Posterior cingulate gyrus (tissue), 11 donors: ENCODE measurements at regions not wholly inside any gene's neighbourhood (a gene's known extent, or its start where the extent isn't known, plus 50 kb on each side); places are given as distances from the start of the nearest gene placed in this dataset.

ENCODE experiments used
- DNase-seq, 10 donors: peaks; one replicate each; pipeline versions ENCODE4 v3.0.0 to v3.0.0-alpha.2; 2020 to 2021; ENCODE audit warnings: mixed read lengths in 3 of 10
- intact Hi-C: fragments of 100-400 bp; cut with DNase I; formaldehyde crosslinking; loops from one replicate; pipeline ENCODE4 v1.15.1; 2023

DNA sequence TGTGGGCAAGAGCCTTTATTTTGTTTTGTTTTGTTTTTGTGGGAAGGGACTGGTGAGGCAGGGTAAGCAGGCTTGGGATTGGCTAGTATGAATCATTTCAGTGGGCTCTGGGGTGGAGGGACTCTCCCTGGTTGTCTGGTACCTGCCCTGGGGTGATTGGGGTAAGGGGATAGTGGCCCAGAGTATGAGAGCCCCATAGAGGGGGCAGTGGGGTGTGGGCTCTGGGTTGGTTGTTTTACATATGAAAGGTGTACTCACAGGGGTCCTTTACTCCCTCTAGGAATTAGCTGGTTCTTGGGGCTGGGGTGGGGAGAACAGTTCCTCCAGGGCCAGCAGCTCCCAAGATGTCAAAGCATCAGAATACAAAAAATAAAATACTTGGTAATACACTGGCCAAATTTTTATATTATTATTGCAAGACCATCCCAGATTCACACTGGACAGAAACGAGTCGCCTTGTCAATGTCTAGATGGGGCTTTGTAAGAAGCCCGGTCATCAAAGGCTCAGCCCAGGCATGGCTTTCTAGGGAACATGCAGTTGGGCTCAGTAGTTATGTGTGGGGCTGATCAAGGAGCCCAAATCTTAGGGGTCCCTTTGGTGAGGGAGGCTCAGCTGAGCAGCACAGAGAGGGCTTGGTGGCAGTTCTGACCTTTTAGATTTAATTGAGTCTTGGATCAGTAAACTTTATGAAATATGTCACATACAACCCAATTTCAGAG lies 190.5 kb downstream of the NXNL2 start:
- intact Hi-C loops: no loop called here

GRCh38 chr9:88726803-88727202 lies 191.8 kb downstream of the NXNL2 start:
- intact Hi-C loops: no loop called here
- DNase-seq: no peak

More for the DNA sequence above, 190.5 kb downstream of the NXNL2 start:
- no peak for DNase-seq

- DNase-seq: no peak
- intact Hi-C loops: loop anchor here (10.0 kb wide), 1 partner anchor 136 kb away; no protein-coding TSS in a partner anchor
Observed at GRCh38 chr9:88730780-88731179, 195.8 kb downstream of the NXNL2 start.

DNA sequence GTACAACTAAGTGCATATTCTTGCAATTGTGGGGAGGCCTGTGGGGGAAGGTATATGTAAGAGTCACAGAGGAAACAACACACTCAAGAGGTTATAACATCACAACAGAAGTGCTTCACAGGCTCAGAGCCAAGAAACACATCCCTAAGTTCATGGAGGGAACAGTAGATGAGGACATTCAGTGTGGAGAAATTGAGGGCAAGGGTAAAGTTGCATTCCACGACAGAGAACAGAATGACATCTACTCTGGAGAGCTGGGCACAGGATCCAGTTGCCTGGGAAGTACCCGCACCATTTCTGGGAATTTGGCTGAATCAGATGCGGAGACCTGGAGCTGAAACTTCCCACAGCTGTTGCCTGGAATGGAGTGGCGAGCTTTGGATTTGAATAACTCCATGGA lies 197.2 kb downstream of the NXNL2 start:
- DNase-seq: no peak
- intact Hi-C loops: loop anchor here (10.0 kb wide), 1 partner anchor 137 kb away; no protein-coding TSS in a partner anchor

DNA sequence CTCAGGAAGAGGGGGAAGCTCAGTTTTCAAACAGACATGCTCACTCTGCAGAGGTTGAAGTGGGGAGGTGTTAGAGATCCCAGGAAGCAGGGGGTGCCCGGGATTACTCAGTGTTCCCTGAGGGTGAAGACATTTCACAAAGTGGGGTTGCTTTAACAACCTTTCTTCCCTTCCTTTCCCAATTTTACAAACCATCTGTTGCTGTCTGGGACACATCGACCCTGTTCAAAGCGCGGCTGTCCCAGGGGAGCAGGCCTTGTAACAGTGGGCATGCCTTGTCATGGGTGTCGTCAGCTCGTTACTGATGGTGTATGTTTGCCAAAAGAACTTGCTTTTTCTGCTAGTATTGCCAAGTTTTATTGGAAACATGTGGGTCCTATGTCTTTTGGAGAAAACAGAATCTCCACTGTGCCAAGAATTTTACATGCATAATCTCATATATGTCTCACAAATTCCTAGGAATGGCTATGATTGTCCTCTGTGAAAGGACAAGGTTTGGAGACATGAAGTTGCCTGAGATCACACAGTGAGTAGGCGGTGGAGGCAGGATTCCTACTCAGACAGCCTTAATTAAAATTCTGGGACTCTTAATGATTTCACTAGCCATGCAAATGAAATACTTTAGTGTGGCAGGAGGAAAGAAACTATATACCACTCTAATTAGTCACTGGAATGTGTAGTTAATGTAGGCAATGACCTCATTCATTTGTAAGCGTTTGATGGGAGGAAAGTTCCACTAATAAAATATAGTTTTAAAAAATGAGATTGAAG lies 198.9 kb downstream of the NXNL2 start:
- intact Hi-C loops: loop anchor here (10.0 kb wide), 1 partner anchor 139 kb away; no protein-coding TSS in a partner anchor

GRCh38 chr9:88734527-88734926 lies 199.5 kb downstream of the NXNL2 start:
- intact Hi-C loops: loop anchor here (10.0 kb wide), 1 partner anchor 140 kb away; no protein-coding TSS in a partner anchor
- no peak for DNase-seq

More for the DNA sequence above, 198.9 kb downstream of the NXNL2 start:
- no peak for DNase-seq

- intact Hi-C loops: loop anchor here (10.0 kb wide), 1 partner anchor 141 kb away; no protein-coding TSS in a partner anchor
- DNase-seq: no peak
Observed at GRCh38 chr9:88736136-88736637, 201.2 kb downstream of the NXNL2 start.

DNA sequence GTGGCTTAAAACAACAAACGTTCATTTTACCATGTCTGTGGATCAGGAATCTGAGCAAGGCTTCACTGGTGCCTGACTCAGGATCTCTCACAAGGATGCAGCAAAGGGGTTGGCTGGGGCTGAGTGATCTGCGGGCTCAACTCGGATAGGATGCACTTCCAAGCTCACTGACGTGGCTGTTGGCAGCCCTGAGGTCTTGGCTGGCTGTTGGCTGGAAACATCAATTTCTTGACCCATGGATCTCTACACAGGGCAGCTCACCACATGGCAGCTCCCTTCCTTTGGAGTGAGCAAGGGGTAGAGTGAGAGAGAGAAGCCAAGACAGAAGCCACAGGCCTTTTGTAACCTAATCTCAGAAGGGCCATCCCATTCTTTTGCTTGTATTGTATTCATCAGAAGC lies 202.1 kb downstream of the NXNL2 start:
- intact Hi-C loops: loop anchor here (10.0 kb wide), 1 partner anchor 142 kb away; no protein-coding TSS in a partner anchor
- DNase-seq: no peak

DNA sequence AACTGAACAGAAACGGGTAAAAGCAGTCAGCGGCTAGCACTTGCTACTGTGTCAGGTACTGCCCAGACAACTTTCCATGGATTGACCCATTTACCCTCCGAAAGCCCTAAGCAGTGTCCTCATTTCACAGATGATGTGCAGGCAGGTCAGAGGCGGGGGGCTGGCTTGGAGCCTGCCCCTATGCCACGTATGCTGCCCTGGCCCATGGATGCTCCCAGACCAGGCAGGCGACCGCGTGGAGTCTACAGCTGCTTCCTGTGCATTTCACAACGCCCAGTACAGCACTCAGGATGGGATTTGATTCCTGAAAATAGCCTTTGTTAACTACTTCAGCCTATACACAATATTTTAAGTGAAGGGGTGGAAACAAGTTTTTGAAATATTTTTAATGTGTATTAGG lies 202.9 kb downstream of the NXNL2 start:
- DNase-seq: no peak
- intact Hi-C loops: loop anchor here (10.0 kb wide), 1 partner anchor 143 kb away; no protein-coding TSS in a partner anchor

DNA sequence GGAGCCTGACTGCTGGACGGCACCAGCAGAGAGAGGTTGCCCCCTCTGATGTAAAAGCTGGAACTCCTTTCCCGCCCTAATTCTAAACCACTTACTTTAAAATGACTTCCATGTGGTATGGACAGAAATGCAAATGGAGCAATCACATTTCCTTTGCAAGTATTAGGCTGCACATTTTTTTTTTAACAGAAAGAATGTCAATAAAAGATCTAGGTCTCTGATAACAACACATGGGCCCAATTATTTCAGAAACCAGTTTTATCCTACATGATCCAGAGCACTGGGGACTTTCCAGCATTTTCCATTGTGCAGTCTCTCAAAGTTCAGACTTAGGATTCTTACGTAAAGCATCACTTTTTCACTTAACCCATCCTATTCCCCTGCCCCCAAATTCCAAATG lies 203.7 kb downstream of the NXNL2 start:
- intact Hi-C loops: loop anchor here (10.0 kb wide), 1 partner anchor 144 kb away; no protein-coding TSS in a partner anchor
- no peak for DNase-seq

DNA sequence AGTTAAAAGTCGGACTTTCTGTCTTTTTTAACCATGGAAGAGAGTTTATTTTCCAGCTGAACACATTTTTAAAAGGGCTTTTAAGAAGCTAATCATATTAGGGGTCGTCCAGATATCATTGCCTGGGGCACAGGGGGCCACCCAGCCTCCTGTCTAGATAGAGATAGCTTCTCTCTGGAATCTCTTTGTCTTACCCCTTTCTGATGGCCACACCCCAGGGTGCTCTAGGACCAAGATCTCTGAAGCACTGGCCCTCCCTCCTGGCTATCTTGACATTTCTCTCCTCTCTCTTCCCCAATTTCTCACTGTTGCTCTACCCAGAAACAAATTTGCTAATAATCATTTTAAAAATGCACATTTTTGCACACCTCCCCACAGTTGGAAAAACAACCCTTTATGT lies 204.4 kb downstream of the NXNL2 start:
- intact Hi-C loops: loop anchor here (10.0 kb wide), 1 partner anchor 145 kb away; no protein-coding TSS in a partner anchor
- DNase-seq: no peak

- intact Hi-C loops: no loop called here
- no peak for DNase-seq
Observed at GRCh38 chr9:88740844-88741243, 205.9 kb downstream of the NXNL2 start.

GRCh38 chr9:88741335-88741734 lies 206.4 kb downstream of the NXNL2 start:
- peak in 2 of 10 donors; percentile 23 to 79 for DNase-seq
- intact Hi-C loops: no loop called here

- intact Hi-C loops: no loop called here
- peak in 1 of 10 donors; percentile 81 for DNase-seq
Observed at GRCh38 chr9:88742483-88742882, 207.5 kb downstream of the NXNL2 start.

DNA sequence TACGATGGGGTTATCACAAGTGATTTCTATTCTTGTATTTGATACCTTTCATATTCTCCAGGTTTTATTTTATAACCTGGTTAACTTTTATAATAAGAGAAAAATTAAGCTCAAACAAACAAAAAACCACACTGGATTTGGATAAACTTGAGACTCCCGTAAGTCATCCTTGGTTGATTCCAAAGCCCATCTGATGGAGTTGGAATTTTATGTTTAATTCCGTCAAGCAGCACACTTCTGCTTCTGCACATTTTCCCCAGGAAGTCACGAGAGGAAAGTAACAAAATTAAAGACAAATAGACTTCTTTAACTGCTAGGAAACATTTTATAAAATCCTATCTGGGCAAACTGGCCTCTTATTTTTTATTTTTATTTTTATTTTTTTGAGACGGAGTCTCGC lies 207.9 kb downstream of the NXNL2 start:
- DNase-seq: no peak
- intact Hi-C loops: no loop called here

- intact Hi-C loops: no loop called here
- no peak for DNase-seq
Observed at GRCh38 chr9:88745276-88746001, 210.5 kb downstream of the NXNL2 start.

- no peak for DNase-seq
- intact Hi-C loops: no loop called here
Observed at GRCh38 chr9:88746029-88746742, 211.2 kb downstream of the NXNL2 start.

DNA sequence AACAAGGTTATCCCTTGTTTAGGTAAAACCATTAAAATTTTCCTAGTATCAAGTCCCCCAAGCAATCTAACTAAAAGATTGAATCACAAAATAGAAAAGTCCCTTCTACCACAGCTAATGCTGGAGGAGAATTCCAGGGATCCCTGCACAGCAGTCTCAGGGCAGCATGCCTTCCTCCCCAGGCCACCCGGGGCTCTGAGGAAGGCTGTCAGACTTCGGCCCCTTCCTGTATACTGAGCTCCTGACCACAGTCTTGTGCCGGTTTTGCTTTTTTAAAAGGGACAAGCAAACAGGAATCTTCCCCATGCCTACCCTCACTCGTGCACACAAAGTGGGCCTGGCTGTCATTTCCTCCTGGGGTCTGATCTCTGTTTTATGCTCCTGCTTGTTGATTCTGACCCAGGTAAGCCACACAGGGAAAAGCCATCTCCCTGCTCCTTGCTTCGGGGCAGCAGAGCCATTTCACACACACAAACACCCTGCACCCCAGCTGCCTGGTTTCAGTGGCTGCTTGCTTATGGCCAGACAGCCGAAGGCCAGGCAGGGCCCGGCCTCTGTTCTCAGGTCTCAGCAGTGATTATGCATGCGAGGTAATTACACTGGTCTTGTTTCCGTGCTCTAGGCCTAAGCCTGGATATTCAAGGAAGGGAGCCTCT lies 211.9 kb downstream of the NXNL2 start:
- intact Hi-C loops: no loop called here
- no peak for DNase-seq

DNA sequence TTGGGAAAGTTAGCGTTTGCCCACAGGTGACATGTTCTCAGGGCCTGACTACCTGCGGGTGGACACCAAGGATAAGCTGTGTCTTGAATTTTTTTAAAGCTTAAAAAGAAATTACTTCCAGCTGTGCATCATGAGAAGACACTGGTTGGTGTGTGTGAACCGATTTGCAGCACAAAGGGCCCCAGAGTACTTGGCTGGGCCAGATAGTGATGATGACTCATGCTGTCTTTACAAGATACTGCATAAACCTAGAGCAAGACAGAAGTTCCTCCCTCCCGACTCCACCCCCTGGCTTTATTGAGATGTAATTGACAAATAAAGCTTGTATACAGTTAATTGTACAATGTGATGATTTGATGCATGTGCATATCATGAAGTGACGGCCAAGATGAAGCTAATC lies 212.8 kb downstream of the NXNL2 start:
- intact Hi-C loops: no loop called here

More for the DNA sequence above, 212.8 kb downstream of the NXNL2 start:
- no peak for DNase-seq
